ENCODE measurements at regions not wholly inside any gene's neighbourhood (a gene's known extent, or its start where the extent isn't known, plus 50 kb on each side); places are given as distances from the start of the nearest gene placed in this dataset.
A peak's percentile ranks its signal among the peaks of the same experiment; 100 is the strongest.

- DNase-seq, result no peak
Measured at GRCh38 chr20:40589581-40589980, 99.5 kb downstream of the MAFB start.

GRCh38 chr20:40588891-40589290 lies 100.1 kb downstream of the MAFB start:
- no peak for DNase-seq

- DNase-seq, result no peak
Measured at GRCh38 chr20:40587038-40587437, 102.0 kb downstream of the MAFB start.

- DNase-seq, result peak; percentile 70 to 72
Measured at GRCh38 chr20:40584130-40584809, 104.8 kb downstream of the MAFB start.

- no peak for DNase-seq
Measured at GRCh38 chr20:40583636-40584035, 105.4 kb downstream of the MAFB start.

GRCh38 chr20:40583205-40583604 lies 105.8 kb downstream of the MAFB start:
- DNase-seq, result no peak

- peak in 1 of 2 donors; percentile 17 for DNase-seq
Measured at GRCh38 chr20:40582531-40582930, 106.5 kb downstream of the MAFB start.

- DNase-seq, result no peak
Measured at GRCh38 chr20:40579701-40580100, 109.3 kb downstream of the MAFB start.

- no peak for DNase-seq
Measured at GRCh38 chr20:40578961-40579360, 110.1 kb downstream of the MAFB start.

GRCh38 chr20:40575851-40576250 lies 113.2 kb downstream of the MAFB start:
- no peak for DNase-seq

- no peak for DNase-seq
Measured at GRCh38 chr20:40572251-40572650, 116.8 kb downstream of the MAFB start.

GRCh38 chr20:40571639-40572038 lies 117.4 kb downstream of the MAFB start:
- DNase-seq, result no peak

GRCh38 chr20:40568200-40568599 lies 120.8 kb downstream of the MAFB start:
- no peak for DNase-seq

GRCh38 chr20:40565682-40566040 lies 123.4 kb downstream of the MAFB start:
- DNase-seq, result no peak

GRCh38 chr20:40565001-40565681 lies 123.9 kb downstream of the MAFB start:
- no peak for DNase-seq

- peak; percentile 52 to 59 for DNase-seq
Measured at GRCh38 chr20:40563296-40563950, 125.6 kb downstream of the MAFB start.

- DNase-seq, result no peak
Measured at GRCh38 chr20:40562031-40562430, 127.0 kb downstream of the MAFB start.

- DNase-seq, result no peak
Measured at GRCh38 chr20:40561187-40561586, 127.8 kb downstream of the MAFB start.

- no peak for DNase-seq
Measured at GRCh38 chr20:40558212-40558611, 130.8 kb downstream of the MAFB start.

- DNase-seq, result peak; percentile 34 to 38
Measured at GRCh38 chr20:40551125-40551530, 137.9 kb downstream of the MAFB start.

- DNase-seq, result no peak
Measured at GRCh38 chr20:40547483-40548091, 141.4 kb downstream of the MAFB start.

- DNase-seq, result no peak
Measured at GRCh38 chr20:40545478-40545877, 143.6 kb downstream of the MAFB start.

- DNase-seq, result no peak
Measured at GRCh38 chr20:40542065-40542464, 147.0 kb downstream of the MAFB start.
